Neuronal stem cell (in vitro differentiated cells): ENCODE measurements at regions not wholly inside any gene's neighbourhood (a gene's known extent, or its start where the extent isn't known, plus 50 kb on each side); places are given as distances from the start of the nearest gene placed in this dataset.
A peak's percentile ranks its signal among the peaks of the same experiment; 100 is the strongest.

ENCODE experiments used
- DNase-seq: peaks from one replicate; pipeline ENCODE4 v3.0.0-alpha.2; 2013; ENCODE audit warnings: low spot score
- H2AFZ ChIP-seq: one replicate; pipeline ENCODE4 v1.6.1; 2013; ENCODE audit warnings: mild to moderate bottlenecking, low read length, inconsistent platforms
- H2AK5ac ChIP-seq: 2 replicates; pipeline ENCODE4 v1.6.1; 2013; ENCODE audit warnings: low read depth, mild to moderate bottlenecking, inconsistent platforms, low read length, moderate library complexity, mixed read lengths
- H2BK120ac ChIP-seq: 2 replicates; pipeline ENCODE4 v1.6.1; 2013; ENCODE audit warnings: low read depth, mild to moderate bottlenecking, inconsistent platforms, low read length, moderate library complexity, mixed read lengths
- H2BK12ac ChIP-seq: one replicate; pipeline ENCODE4 v1.6.1; 2013; ENCODE audit warnings: low read length, inconsistent platforms
- H2BK15ac ChIP-seq: 2 replicates; pipeline ENCODE4 v1.6.1; 2013; ENCODE audit warnings: mild to moderate bottlenecking, low read length, inconsistent platforms, mixed read lengths
- H2BK5ac ChIP-seq: one replicate; pipeline ENCODE4 v1.6.1; 2013; ENCODE audit warnings: inconsistent platforms, mild to moderate bottlenecking, low read length, moderate library complexity
- H3K14ac ChIP-seq: one replicate; pipeline ENCODE4 v1.6.1; 2013; ENCODE audit warnings: low read length, inconsistent platforms
- H3K18ac ChIP-seq: 2 replicates; pipeline ENCODE4 v1.6.1; 2013; ENCODE audit warnings: low read length, inconsistent platforms
- H3K23ac ChIP-seq: 2 replicates; pipeline ENCODE4 v1.6.1; 2013; ENCODE audit warnings: low read depth, mild to moderate bottlenecking, mixed read lengths, low read length, inconsistent platforms; ENCODE audit not compliant: poor library complexity
- H3K27ac ChIP-seq: replicated peaks from 3 replicates; pipeline ENCODE4 v1.5.1; 2013; ENCODE audit warnings: low read length, inconsistent platforms
- H3K27me3 ChIP-seq, 3 experiments: 2 replicates each; pipeline ENCODE4 v1.6.1; 2013; ENCODE audit warnings: low read length in 3 of 3, mild to moderate bottlenecking in 2 of 3, inconsistent platforms in 1 of 3, low read depth in 1 of 3, mixed read lengths in 1 of 3, moderate library complexity in 1 of 3; ENCODE audit not compliant: control insufficient read depth in 3 of 3, insufficient read depth in 3 of 3
- H3K36me3 ChIP-seq, 2 donors: replicated peaks in 1 of 2; 2 replicates each; pipeline ENCODE4 v1.6.1; 2013; ENCODE audit warnings: low read length in 2 of 2; ENCODE audit not compliant: control insufficient read depth in 2 of 2, insufficient read depth in 2 of 2
- H3K4ac ChIP-seq: 2 replicates; pipeline ENCODE4 v1.6.1; 2013; ENCODE audit warnings: inconsistent platforms, mild to moderate bottlenecking, low read length, moderate library complexity
- H3K4me1 ChIP-seq, 2 donors: 1 replicate in 1 of 2; 2 replicates in 1 of 2; pipeline ENCODE4 v1.6.1; 2013; ENCODE audit warnings: low read length in 2 of 2, low read depth in 1 of 2; ENCODE audit not compliant: control insufficient read depth in 2 of 2, insufficient read depth in 1 of 2
- H3K4me2 ChIP-seq: one replicate; pipeline ENCODE4 v1.6.1; 2013; ENCODE audit warnings: mild to moderate bottlenecking, low read length, inconsistent platforms; ENCODE audit not compliant: insufficient read depth, poor library complexity, severe bottlenecking
- H3K4me3 ChIP-seq, 2 donors: 2 replicates each; pipeline ENCODE4 v1.5.1; 2013; ENCODE audit warnings: low read length in 2 of 2, mild to moderate bottlenecking in 2 of 2, inconsistent platforms in 1 of 2, moderate library complexity in 1 of 2
- H3K79me1 ChIP-seq: one replicate; pipeline ENCODE4 v1.6.1; 2013; ENCODE audit warnings: low read depth, mild to moderate bottlenecking, inconsistent platforms, low read length, moderate library complexity
- H3K9ac ChIP-seq: one replicate; pipeline ENCODE4 v1.6.1; 2013; ENCODE audit warnings: mild to moderate bottlenecking, low read depth, low read length, inconsistent platforms; ENCODE audit not compliant: poor library complexity
- H3K9me3 ChIP-seq, 2 donors: replicated peaks in 1 of 2; 2 replicates each; pipeline versions ENCODE3 to v1.6.1; 2013; ENCODE audit warnings: low read length in 2 of 2, mild to moderate bottlenecking in 2 of 2, inconsistent platforms in 1 of 2, low read depth in 1 of 2, mixed read lengths in 1 of 2, moderate library complexity in 1 of 2; ENCODE audit not compliant: control insufficient read depth in 2 of 2, insufficient read depth in 1 of 2
- H4K8ac ChIP-seq: one replicate; pipeline ENCODE4 v1.6.1; 2013; ENCODE audit warnings: low read depth, mild to moderate bottlenecking, inconsistent platforms, low read length, moderate library complexity
- H4K91ac ChIP-seq: one replicate; pipeline ENCODE4 v1.6.1; 2013; ENCODE audit warnings: low read length, low read depth, mild to moderate bottlenecking, inconsistent platforms; ENCODE audit not compliant: poor library complexity
- WGBS, 2 donors: extraction: QIAGEN DNeasy Blood & Tissue Kit; methylation state at CpG; one replicate each; pipeline ENCODE4 v1.1.7; 2013; ENCODE audit warnings: missing lambda C conversion rate in 2 of 2, mixed read lengths in 1 of 2; ENCODE audit not compliant: insufficient read length in 2 of 2, insufficient replicate concordance in 1 of 2; ENCODE audit errors: extremely low coverage in 2 of 2; 5-methylcytosine and 5-hydroxymethylcytosine counted together

DNA sequence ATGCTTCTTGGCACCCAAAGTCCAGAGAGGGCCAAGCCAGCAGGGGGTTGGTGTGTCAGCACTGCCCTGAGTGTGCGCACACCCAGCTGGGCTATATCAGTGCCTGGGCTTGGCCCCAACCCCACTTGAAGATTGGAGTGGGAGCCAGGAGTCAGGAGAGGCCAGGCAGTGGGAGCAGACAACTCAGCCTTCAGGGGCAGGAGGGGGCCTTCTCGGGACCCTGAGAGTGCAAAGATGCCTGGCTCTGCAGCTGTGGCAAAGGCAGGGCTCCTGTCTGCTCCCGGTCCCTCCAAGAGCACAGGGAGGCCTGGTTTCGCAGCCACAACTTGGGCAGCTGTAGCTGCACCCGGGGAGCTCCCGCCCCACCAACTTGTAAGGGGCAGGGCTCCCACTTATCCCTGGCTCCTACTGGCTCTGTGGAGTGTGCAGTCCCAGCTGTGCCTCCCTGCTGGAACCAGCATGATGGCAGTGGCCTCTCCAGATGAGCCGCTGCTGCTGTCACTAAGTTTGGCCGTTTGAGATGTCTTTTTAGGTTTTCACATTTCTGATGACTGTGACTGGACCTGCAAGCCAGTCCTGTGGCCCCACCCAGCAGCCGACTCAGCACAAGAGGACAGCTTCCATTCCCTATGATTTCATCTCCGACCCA is 148.8 kb upstream of the HS6ST1 start:
- Histone ChIP-seq H3K4ac (no peak overlapping the region), H3K4me1 (no peaks in the 10 kb centered on the region), H3K4me3 (no peak overlapping the region), H3K14ac (no peak overlapping the region), H2BK12ac (no peak overlapping the region), H3K27me3 (no peaks in the 10 kb centered on the region), H2BK5ac (peak overlapping the region; percentile 11), H3K9me3 (peaks cover 22 to 37% of the 10 kb centered on the region in 2 donors), H3K79me1 (no peaks in the 10 kb centered on the region), H3K27ac (no peak overlapping the region), H2BK15ac (no peak overlapping the region), H4K91ac (no peak overlapping the region), H3K36me3 (no peaks in the 10 kb centered on the region), H2BK120ac (no peak overlapping the region), H3K23ac (peak overlapping the region; percentile 13), H2AK5ac (no peak overlapping the region), H4K8ac (no peak overlapping the region), H3K4me2 (no peak overlapping the region), H2AFZ (no peak overlapping the region), H3K9ac (no peak overlapping the region), H3K18ac (peak overlapping the region; percentile 54)
- WGBS, 2 donors: no CpG with 5 or more reads among the region's 10 CpGs
- no peak for DNase-seq

DNA sequence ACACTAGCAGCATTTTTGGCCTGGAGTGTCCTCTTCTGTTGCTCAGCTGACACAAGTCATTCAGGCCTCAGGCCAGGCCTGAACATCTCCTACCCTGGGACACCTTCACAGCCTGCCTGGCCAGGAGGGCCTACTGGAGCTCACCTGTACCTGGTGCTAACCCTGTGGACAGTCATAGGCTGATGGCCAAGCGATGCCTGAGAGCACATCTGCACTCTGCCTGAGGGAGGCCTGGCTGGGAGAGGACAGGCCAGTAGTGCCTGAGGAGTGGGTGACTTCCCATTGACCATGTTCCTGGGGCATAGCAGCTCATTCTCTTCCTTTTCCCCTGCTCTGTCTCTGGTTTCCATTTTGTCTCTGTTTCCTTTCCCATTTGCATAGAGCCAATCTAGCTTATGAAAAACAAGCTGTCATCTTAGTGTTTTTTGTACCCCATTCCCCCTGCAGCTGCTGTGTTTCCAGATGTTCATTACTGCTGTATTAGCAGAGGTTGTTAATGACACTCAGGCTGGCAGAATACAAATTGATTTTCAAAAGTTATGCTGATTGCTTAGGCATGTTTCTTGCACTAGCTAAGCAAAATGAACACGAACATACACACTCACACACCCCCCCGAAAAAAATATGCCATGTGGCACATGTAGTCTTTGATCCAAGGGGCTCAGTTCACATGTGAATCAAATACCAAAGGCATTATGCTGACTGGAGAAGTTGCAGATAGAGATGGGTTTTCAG is 149.7 kb upstream of the HS6ST1 start:
- no peak overlapping the region for H2AFZ ChIP-seq
- H4K91ac ChIP-seq: no peak overlapping the region
- no peak overlapping the region for H3K4me2 ChIP-seq
- no peak overlapping the region for H2BK12ac ChIP-seq
- H3K23ac ChIP-seq: no peak overlapping the region
- no peaks in the 10 kb centered on the region for H3K36me3 ChIP-seq
- no peak overlapping the region for H2BK5ac ChIP-seq
- no peak overlapping the region for H3K4ac ChIP-seq
- H3K4me1 ChIP-seq: no peaks in the 10 kb centered on the region
- H3K18ac ChIP-seq: peak overlapping the region; percentile 18
- no peak overlapping the region for H3K9ac ChIP-seq
- no peak for DNase-seq
- H3K9me3 ChIP-seq: peaks cover 24 to 37% of the 10 kb centered on the region in 2 donors
- H3K4me3 ChIP-seq: no peak overlapping the region
- H3K14ac ChIP-seq: no peak overlapping the region
- H3K79me1 ChIP-seq: no peaks in the 10 kb centered on the region
- H3K27me3 ChIP-seq: no peaks in the 10 kb centered on the region
- no peak overlapping the region for H2BK15ac ChIP-seq
- H4K8ac ChIP-seq: no peak overlapping the region
- no peak overlapping the region for H3K27ac ChIP-seq
- WGBS, 2 donors: no CpG with 5 or more reads among the region's 3 CpGs
- H2AK5ac ChIP-seq: peak overlapping the region; percentile 35
- no peak overlapping the region for H2BK120ac ChIP-seq

DNA sequence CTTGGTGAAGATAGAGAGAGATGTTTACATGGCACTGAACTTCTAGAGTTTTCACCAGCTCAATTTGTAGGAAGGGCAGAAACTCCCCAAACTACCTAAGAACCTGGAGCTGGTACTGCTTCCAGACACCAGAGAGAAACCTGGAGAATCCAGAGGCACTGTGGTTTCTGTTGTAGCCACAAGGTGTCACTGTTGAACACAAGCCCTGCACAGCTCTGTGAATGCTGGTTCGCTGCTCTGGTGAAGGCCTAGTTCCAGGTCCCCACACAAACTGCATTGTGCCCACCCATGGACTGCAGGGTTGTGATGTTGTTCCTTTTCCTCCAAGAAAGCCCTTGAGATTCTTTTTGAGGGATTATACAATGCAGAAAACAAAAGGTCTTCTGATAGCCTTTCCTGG is 150.5 kb upstream of the HS6ST1 start:
- Histone ChIP-seq H3K4me3 (no peak overlapping the region), H3K18ac (no peak overlapping the region), H3K9ac (no peak overlapping the region), H3K4me1 (no peaks in the 10 kb centered on the region), H3K9me3 (peaks cover 24 to 37% of the 10 kb centered on the region in 2 donors), H2BK15ac (no peak overlapping the region), H3K27ac (no peak overlapping the region), H3K27me3 (no peaks in the 10 kb centered on the region), H3K4me2 (no peak overlapping the region), H2BK5ac (no peak overlapping the region), H3K4ac (no peak overlapping the region), H2AK5ac (no peak overlapping the region), H3K79me1 (no peaks in the 10 kb centered on the region), H2BK12ac (no peak overlapping the region), H3K23ac (no peak overlapping the region), H2BK120ac (no peak overlapping the region), H4K8ac (no peak overlapping the region), H2AFZ (no peak overlapping the region), H3K36me3 (no peaks in the 10 kb centered on the region), H4K91ac (no peak overlapping the region), H3K14ac (no peak overlapping the region)
- WGBS, 2 donors: no CpG with 5 or more reads among the region's 1 CpG
- no peak for DNase-seq

DNA sequence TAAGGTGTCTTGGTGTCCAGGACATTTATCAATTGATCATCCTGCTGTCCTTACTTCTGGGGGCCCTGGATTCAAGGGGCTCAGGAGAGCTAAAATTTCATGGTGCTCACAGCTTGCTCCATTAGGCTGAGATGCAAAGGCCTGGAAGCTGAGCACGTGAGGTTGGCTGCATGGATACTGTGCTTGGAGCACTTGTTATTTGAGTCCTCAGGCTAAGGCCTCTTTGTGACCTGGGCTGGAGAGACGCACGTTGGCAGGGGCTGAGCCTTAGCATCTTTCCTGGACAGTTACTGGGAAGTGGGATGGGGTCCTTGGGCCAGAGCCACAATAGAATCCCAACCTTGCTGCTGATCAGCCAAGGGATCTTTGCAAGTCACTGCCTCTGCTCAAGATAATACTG is 151.2 kb upstream of the HS6ST1 start:
- no peaks in the 10 kb centered on the region for H3K79me1 ChIP-seq
- H3K14ac ChIP-seq: no peak overlapping the region
- no peak overlapping the region for H3K18ac ChIP-seq
- H2BK120ac ChIP-seq: no peak overlapping the region
- no peak overlapping the region for H3K4me2 ChIP-seq
- no peak overlapping the region for H3K4ac ChIP-seq
- no peak overlapping the region for H4K91ac ChIP-seq
- WGBS, 2 donors: no CpG with 5 or more reads among the region's 3 CpGs
- no peak overlapping the region for H2BK15ac ChIP-seq
- H2AFZ ChIP-seq: no peak overlapping the region
- no peak overlapping the region for H3K9ac ChIP-seq
- no peak overlapping the region for H3K27ac ChIP-seq
- peaks cover 24 to 37% of the 10 kb centered on the region in 2 donors for H3K9me3 ChIP-seq
- no peak overlapping the region for H2AK5ac ChIP-seq
- H4K8ac ChIP-seq: no peak overlapping the region
- H3K4me1 ChIP-seq: no peaks in the 10 kb centered on the region
- no peak for DNase-seq
- H3K36me3 ChIP-seq: no peaks in the 10 kb centered on the region
- no peak overlapping the region for H2BK12ac ChIP-seq
- H3K4me3 ChIP-seq: no peak overlapping the region
- no peaks in the 10 kb centered on the region for H3K27me3 ChIP-seq
- H2BK5ac ChIP-seq: no peak overlapping the region
- H3K23ac ChIP-seq: no peak overlapping the region
